ENCODE measurements at regions not wholly inside any gene's neighbourhood (a gene's known extent, or its start where the extent isn't known, plus 50 kb on each side); places are given as distances from the start of the nearest gene placed in this dataset.

GRCh38 chr20:17803765-17804164, 104.0 kb downstream of the BANF2 start:
- no peak for TF ChIP-seq CTCF (IDR thresholded peaks at IDR 0.05)
- no peak for TF ChIP-seq EZH2 (IDR thresholded peaks at IDR 0.05; ENCODE audit: borderline replicate concordance, insufficient read depth, low read depth, low read length, poor library complexity, severe bottlenecking)
